GM23248 (cell line): ENCODE measurements at regions not wholly inside any gene's neighbourhood (a gene's known extent, or its start where the extent isn't known, plus 50 kb on each side); places are given as distances from the start of the nearest gene placed in this dataset.

Source experiments
- DNase-seq: peaks from one replicate; pipeline ENCODE4 v3.0.0-alpha.2; 2015
- H2AFZ ChIP-seq: fragments of 200-600 bp; sonication (generic); 2 replicates; pipeline ENCODE4 v1.6.1; 2016; ENCODE audit warnings: antibody characterized with exemption
- H3F3A ChIP-seq: fragments of 200-600 bp; sonication (generic); 2 replicates; pipeline ENCODE4 v1.6.1; 2016; ENCODE audit warnings: mild to moderate bottlenecking, antibody characterized with exemption, mixed run types; ENCODE audit not compliant: insufficient read depth
- H3K27ac ChIP-seq: fragments of 200-600 bp; sonication (generic); 2 replicates; pipeline ENCODE4 v1.5.1; 2016; ENCODE audit warnings: mild to moderate bottlenecking
- H3K27me3 ChIP-seq: fragments of 200-600 bp; sonication (generic); replicated peaks from 2 replicates; pipeline ENCODE4 v1.6.1; 2016; ENCODE audit warnings: mild to moderate bottlenecking; ENCODE audit not compliant: insufficient read depth
- H3K36me3 ChIP-seq: fragments of 200-600 bp; sonication (generic); 2 replicates; pipeline ENCODE4 v1.6.1; 2016; ENCODE audit warnings: low read depth, mild to moderate bottlenecking
- H3K4me1 ChIP-seq: fragments of 200-600 bp; sonication (generic); 2 replicates; pipeline ENCODE4 v1.6.1; 2016; ENCODE audit warnings: mild to moderate bottlenecking; ENCODE audit not compliant: insufficient read depth
- H3K4me2 ChIP-seq: fragments of 200-600 bp; sonication (generic); one replicate; pipeline ENCODE4 v1.6.1; 2016; ENCODE audit warnings: mild to moderate bottlenecking; ENCODE audit not compliant: unreplicated experiment
- H3K4me3 ChIP-seq: fragments of 200-600 bp; sonication (generic); 2 replicates; pipeline ENCODE4 v1.5.1; 2016; ENCODE audit warnings: mild to moderate bottlenecking
- H3K79me2 ChIP-seq: fragments of 200-600 bp; sonication (generic); 2 replicates; pipeline ENCODE4 v1.6.1; 2016; ENCODE audit warnings: mild to moderate bottlenecking; ENCODE audit not compliant: insufficient read depth
- H3K9ac ChIP-seq: fragments of 200-600 bp; sonication (generic); 2 replicates; pipeline ENCODE4 v1.6.1; 2016; ENCODE audit warnings: mild to moderate bottlenecking
- H3K9me2 ChIP-seq: fragments of 200-600 bp; sonication (generic); 2 replicates; pipeline ENCODE4 v1.6.1; 2016; ENCODE audit warnings: mixed run types, mild to moderate bottlenecking, moderate library complexity; ENCODE audit not compliant: insufficient read depth
- H3K9me3 ChIP-seq: fragments of 200-600 bp; sonication (generic); one replicate; pipeline ENCODE4 v1.6.1; 2017; ENCODE audit warnings: low read depth
- H4K20me1 ChIP-seq: fragments of 200-600 bp; sonication (generic); 2 replicates; pipeline ENCODE4 v1.6.0; 2016; ENCODE audit not compliant: insufficient read depth
- EZH2 ChIP-seq: fragments of 200-600 bp; sonication (generic); IDR thresholded peaks from 2 replicates; pipeline ENCODE4 v1.6.1; 2018; ENCODE audit warnings: antibody characterized with exemption, mild to moderate bottlenecking; ENCODE audit not compliant: insufficient read depth, poor library complexity, severe bottlenecking
- EZH2phosphoT487 ChIP-seq: fragments of 200-600 bp; sonication (generic); IDR thresholded peaks from 2 replicates; pipeline ENCODE4 v1.6.1; 2018; ENCODE audit warnings: antibody characterized with exemption, moderate library complexity, mild to moderate bottlenecking, low read depth; ENCODE audit not compliant: insufficient read depth
- WGBS, 2 experiments: methylation state at CpG; one replicate each; pipeline ENCODE4 v1.1.6; 2015 to 2017; ENCODE audit warnings: low lambda C conversion rate in 2 of 2, low coverage in 1 of 2; ENCODE audit errors: missing lambda C conversion rate in 2 of 2; 5-methylcytosine and 5-hydroxymethylcytosine counted together
- in situ Hi-C: fragments of 300-500 bp; cut with MboI; formaldehyde crosslinking; loops from 2 replicates; pipeline ENCODE4 v1.15.0; 2020

- no peaks in the 10 kb centered on the region for H3K4me1 ChIP-seq
- 6 to 13% methylated on average over 1 of the region's 1 CpG for WGBS, 2 experiments
Measured at GRCh38 chr14:39890026-39890425, 457.8 kb upstream of the FBXO33 start.

GRCh38 chr14:39884091-39884490 lies 451.9 kb upstream of the FBXO33 start:
- in situ Hi-C loops: no loop called here

More at GRCh38 chr14:39890026-39890425, 457.8 kb upstream of the FBXO33 start:
- H3K36me3 ChIP-seq: no peaks in the 10 kb centered on the region
- H3K79me2 ChIP-seq: no peaks in the 10 kb centered on the region
- in situ Hi-C loops: no loop called here
- H3K9me3 ChIP-seq: no peaks in the 10 kb centered on the region
- no peaks in the 10 kb centered on the region for H3K9me2 ChIP-seq
- H3K4me2 ChIP-seq: no peak overlapping the region
- no peaks in the 10 kb centered on the region for H4K20me1 ChIP-seq
- H3K27ac ChIP-seq: no peak overlapping the region
- H2AFZ ChIP-seq: no peak overlapping the region
- no peaks in the 10 kb centered on the region for H3K27me3 ChIP-seq
- no peak for TF ChIP-seq EZH2
- no peak for TF ChIP-seq EZH2phosphoT487
- no peaks in the 10 kb centered on the region for H3F3A ChIP-seq
- H3K9ac ChIP-seq: no peak overlapping the region
- DNase-seq: no peak
- H3K4me3 ChIP-seq: no peak overlapping the region

GRCh38 chr14:39880965-39881364 lies 448.7 kb upstream of the FBXO33 start:
- Histone ChIP-seq H3K4me1 (no peaks in the 10 kb centered on the region), H3K4me3 (no peak overlapping the region), H3K4me2 (no peak overlapping the region), H3F3A (no peaks in the 10 kb centered on the region), H2AFZ (no peak overlapping the region), H3K27ac (no peak overlapping the region), H3K36me3 (no peaks in the 10 kb centered on the region), H3K9me2 (no peaks in the 10 kb centered on the region), H3K79me2 (no peaks in the 10 kb centered on the region), H4K20me1 (no peaks in the 10 kb centered on the region), H3K9me3 (no peaks in the 10 kb centered on the region), H3K9ac (no peak overlapping the region), H3K27me3 (no peaks in the 10 kb centered on the region)
- no peak for TF ChIP-seq EZH2
- TF ChIP-seq EZH2phosphoT487: no peak
- no peak for DNase-seq
- in situ Hi-C loops: no loop called here
- 35 to 43% methylated on average over 1 of the region's 1 CpG for WGBS, 2 experiments

More at GRCh38 chr14:39884091-39884490, 451.9 kb upstream of the FBXO33 start:
- TF ChIP-seq EZH2phosphoT487 (no peak), EZH2 (no peak)
- Histone ChIP-seq H3K4me3 (no peak overlapping the region), H3K4me1 (no peaks in the 10 kb centered on the region), H3K27me3 (no peaks in the 10 kb centered on the region), H2AFZ (no peak overlapping the region), H3K27ac (no peak overlapping the region), H3K36me3 (no peaks in the 10 kb centered on the region), H3K9me3 (no peaks in the 10 kb centered on the region), H3F3A (no peaks in the 10 kb centered on the region), H3K79me2 (no peaks in the 10 kb centered on the region), H4K20me1 (no peaks in the 10 kb centered on the region), H3K9ac (no peak overlapping the region), H3K9me2 (no peaks in the 10 kb centered on the region), H3K4me2 (no peak overlapping the region)
- DNase-seq: no peak

GRCh38 chr14:39880106-39880695 lies 448.0 kb upstream of the FBXO33 start:
- in situ Hi-C loops: no loop called here
- H3K9me3 ChIP-seq: no peaks in the 10 kb centered on the region
- no peak overlapping the region for H3K9ac ChIP-seq
- H3K4me3 ChIP-seq: no peak overlapping the region
- no peak overlapping the region for H3K27ac ChIP-seq
- H3K27me3 ChIP-seq: no peaks in the 10 kb centered on the region
- no peaks in the 10 kb centered on the region for H3K36me3 ChIP-seq
- no peaks in the 10 kb centered on the region for H3K9me2 ChIP-seq
- no peak for TF ChIP-seq EZH2phosphoT487
- no peak for TF ChIP-seq EZH2
- DNase-seq: no peak
- H3K4me1 ChIP-seq: no peaks in the 10 kb centered on the region
- no peaks in the 10 kb centered on the region for H3K79me2 ChIP-seq
- H3F3A ChIP-seq: no peaks in the 10 kb centered on the region
- 6 to 10% methylated on average over 1 of the region's 1 CpG for WGBS, 2 experiments
- H2AFZ ChIP-seq: no peak overlapping the region
- H4K20me1 ChIP-seq: no peaks in the 10 kb centered on the region
- H3K4me2 ChIP-seq: no peak overlapping the region

- 3 to 7% methylated on average over 4 of the region's 4 CpGs for WGBS, 2 experiments
- Histone ChIP-seq H3K36me3 (no peaks in the 10 kb centered on the region), H3K4me2 (no peak overlapping the region), H3K9me3 (no peaks in the 10 kb centered on the region), H3K79me2 (no peaks in the 10 kb centered on the region), H3K27me3 (no peaks in the 10 kb centered on the region), H3K27ac (no peak overlapping the region), H3K4me3 (no peak overlapping the region), H3K9me2 (no peaks in the 10 kb centered on the region), H4K20me1 (no peaks in the 10 kb centered on the region), H2AFZ (no peak overlapping the region), H3K4me1 (no peaks in the 10 kb centered on the region), H3K9ac (no peak overlapping the region), H3F3A (no peaks in the 10 kb centered on the region)
- no peak for TF ChIP-seq EZH2
- no peak for TF ChIP-seq EZH2phosphoT487
- DNase-seq: no peak
- in situ Hi-C loops: no loop called here
Measured at GRCh38 chr14:39877577-39878190, 445.5 kb upstream of the FBXO33 start.
